H9 (cell line): ENCODE measurements at regions not wholly inside any gene's neighbourhood (a gene's known extent, or its start where the extent isn't known, plus 50 kb on each side); places are given as distances from the start of the nearest gene placed in this dataset.

Source experiments
- DNase-seq: peaks from one replicate; pipeline ENCODE4 v3.0.0-alpha.2; 2017
- H2AFZ ChIP-seq: one replicate; pipeline ENCODE4 v1.6.1; 2013; ENCODE audit warnings: mild to moderate bottlenecking, low read length, control low read depth, moderate library complexity
- H2AK5ac ChIP-seq: 2 replicates; pipeline ENCODE4 v1.6.1; 2013; ENCODE audit warnings: low read length, control low read depth, mixed read lengths; ENCODE audit not compliant: insufficient read length
- H2BK120ac ChIP-seq: one replicate; pipeline ENCODE4 v1.6.1; 2013; ENCODE audit warnings: low read depth, mild to moderate bottlenecking, low read length, control low read depth, inconsistent platforms; ENCODE audit not compliant: poor library complexity, severe bottlenecking
- H2BK12ac ChIP-seq: 2 replicates; pipeline ENCODE4 v1.6.1; 2013; ENCODE audit warnings: low read length, control low read depth, mixed read lengths, low read depth; ENCODE audit not compliant: insufficient read length
- H2BK15ac ChIP-seq: 2 replicates; pipeline ENCODE4 v1.6.1; 2013; ENCODE audit warnings: low read depth, low read length, control low read depth
- H2BK20ac ChIP-seq: one replicate; pipeline ENCODE4 v1.6.1; 2013; ENCODE audit warnings: low read depth, mild to moderate bottlenecking, low read length, control low read depth, inconsistent platforms; ENCODE audit not compliant: poor library complexity, severe bottlenecking
- H2BK5ac ChIP-seq: 2 replicates; pipeline ENCODE4 v1.6.1; 2013; ENCODE audit warnings: low read length, control low read depth, mixed read lengths; ENCODE audit not compliant: insufficient read length
- H3K14ac ChIP-seq: 2 replicates; pipeline ENCODE4 v1.6.1; 2013; ENCODE audit warnings: low read length, control low read depth; ENCODE audit not compliant: insufficient read depth
- H3K18ac ChIP-seq: 2 replicates; pipeline ENCODE4 v1.6.1; 2013; ENCODE audit warnings: low read depth, mild to moderate bottlenecking, mixed read lengths, low read length, control low read depth; ENCODE audit not compliant: insufficient read length
- H3K23ac ChIP-seq: 2 replicates; pipeline ENCODE4 v1.6.1; 2013; ENCODE audit warnings: low read length, control low read depth, mixed read lengths, low read depth; ENCODE audit not compliant: insufficient read length
- H3K23me2 ChIP-seq: 2 replicates; pipeline ENCODE4 v1.6.1; 2013; ENCODE audit warnings: low read depth, mild to moderate bottlenecking, mixed read lengths, low read length, control low read depth; ENCODE audit not compliant: insufficient read length, poor library complexity, severe bottlenecking
- H3K27ac ChIP-seq: 2 replicates; pipeline ENCODE4 v1.5.1; 2013; ENCODE audit warnings: low read length, control low read depth, mixed read lengths, low read depth; ENCODE audit not compliant: insufficient read length
- H3K27me3 ChIP-seq: 2 replicates; pipeline ENCODE4 v1.6.1; 2013; ENCODE audit warnings: low read length, control low read depth, inconsistent platforms; ENCODE audit not compliant: insufficient read depth
- H3K4ac ChIP-seq: 2 replicates; pipeline ENCODE4 v1.6.1; 2013; ENCODE audit warnings: low read depth, mild to moderate bottlenecking, control low read depth, inconsistent platforms, low read length, moderate library complexity
- H3K4me1 ChIP-seq: 2 replicates; pipeline ENCODE4 v1.6.1; 2013; ENCODE audit warnings: low read length, control low read depth, inconsistent platforms; ENCODE audit not compliant: insufficient read depth
- H3K4me2 ChIP-seq: 2 replicates; pipeline ENCODE4 v1.6.1; 2013; ENCODE audit warnings: low read length, control low read depth, mixed read lengths; ENCODE audit not compliant: insufficient read length, insufficient read depth
- H3K56ac ChIP-seq: 2 replicates; pipeline ENCODE4 v1.6.1; 2013; ENCODE audit warnings: low read depth, mild to moderate bottlenecking, mixed read lengths, low read length, control low read depth; ENCODE audit not compliant: insufficient read length
- H3K79me1 ChIP-seq: 2 replicates; pipeline ENCODE4 v1.6.1; 2013; ENCODE audit warnings: low read depth, mild to moderate bottlenecking, moderate library complexity, low read length, control low read depth, inconsistent platforms; ENCODE audit not compliant: insufficient read depth, poor library complexity, severe bottlenecking
- H3K79me2 ChIP-seq: 2 replicates; pipeline ENCODE4 v1.6.1; 2013; ENCODE audit warnings: low read length, control low read depth, inconsistent platforms; ENCODE audit not compliant: insufficient read depth
- H3K9ac ChIP-seq: 2 replicates; pipeline ENCODE4 v1.6.1; 2013; ENCODE audit warnings: low read length, control low read depth, mixed read lengths; ENCODE audit not compliant: insufficient read length; ENCODE audit errors: extremely low read depth
- H3K9me3 ChIP-seq: one replicate; pipeline ENCODE4 v1.6.1; 2013; ENCODE audit warnings: low read depth, low read length, inconsistent platforms; ENCODE audit not compliant: control insufficient read depth
- H3T11ph ChIP-seq: one replicate; pipeline ENCODE4 v1.6.1; 2013; ENCODE audit warnings: mild to moderate bottlenecking, low read length, control low read depth, inconsistent platforms
- H4K20me1 ChIP-seq: one replicate; pipeline ENCODE4 v1.6.1; 2013; ENCODE audit not compliant: control insufficient read depth, insufficient read length, insufficient read depth
- H4K5ac ChIP-seq: 2 replicates; pipeline ENCODE4 v1.6.1; 2013; ENCODE audit warnings: low read depth, mild to moderate bottlenecking, mixed read lengths, low read length, control low read depth; ENCODE audit not compliant: insufficient read length
- H4K8ac ChIP-seq: replicated peaks from 2 replicates; pipeline ENCODE4 v1.6.1; 2013; ENCODE audit warnings: low read length, control low read depth, mixed read lengths, low read depth; ENCODE audit not compliant: insufficient read length
- H4K91ac ChIP-seq: 2 replicates; pipeline ENCODE4 v1.6.1; 2013; ENCODE audit warnings: low read depth, mild to moderate bottlenecking, moderate library complexity, mixed read lengths, low read length, control low read depth; ENCODE audit not compliant: insufficient read length
- H3K27ac Mint-ChIP-seq, 3 experiments: 2 replicates in 2 of 3; 3 replicates in 1 of 3; pipeline ENCODE4 v1.8.0; 2020 to 2021; ENCODE audit warnings: mixed read lengths in 3 of 3, mild to moderate bottlenecking in 1 of 3, moderate library complexity in 1 of 3
- H3K27me3 Mint-ChIP-seq: 2 replicates; pipeline ENCODE4 v1.8.0; 2021; ENCODE audit warnings: low read depth, mild to moderate bottlenecking, moderate library complexity, mixed read lengths
- H3K36me3 Mint-ChIP-seq, 3 experiments: 2 replicates in 2 of 3; 3 replicates in 1 of 3; pipeline ENCODE4 v1.8.0; 2020 to 2021; ENCODE audit warnings: low read depth in 3 of 3, mixed read lengths in 3 of 3; ENCODE audit not compliant: insufficient read depth in 1 of 3
- H3K4me1 Mint-ChIP-seq, 2 experiments: 2 replicates each; pipeline ENCODE4 v1.8.0; 2020; ENCODE audit warnings: mixed read lengths in 2 of 2
- H3K4me3 Mint-ChIP-seq, 2 experiments: 2 replicates in 1 of 2; 3 replicates in 1 of 2; pipeline ENCODE4 v1.8.0; 2020 to 2021; ENCODE audit warnings: mild to moderate bottlenecking in 2 of 2, mixed read lengths in 2 of 2, moderate library complexity in 1 of 2
- H3K9me3 Mint-ChIP-seq, 2 experiments: 2 replicates in 1 of 2; 3 replicates in 1 of 2; pipeline ENCODE4 v1.8.0; 2020; ENCODE audit warnings: mild to moderate bottlenecking in 2 of 2, mixed read lengths in 2 of 2, moderate library complexity in 1 of 2
- CTCF ChIP-seq: fragments of 200-600 bp; sonication (generic); conservative IDR thresholded peaks from 3 replicates; pipeline ENCODE4 v1.8.0; 2021; ENCODE audit warnings: antibody characterized with exemption, mild to moderate bottlenecking
- WGBS: extraction: QIAGEN DNeasy Blood & Tissue Kit; methylation state at CpG from one replicate; pipeline ENCODE4 v1.1.7; 2013; ENCODE audit warnings: missing lambda C conversion rate, low lambda C conversion rate, mixed read lengths; ENCODE audit not compliant: insufficient read length; ENCODE audit errors: extremely low coverage; 5-methylcytosine and 5-hydroxymethylcytosine counted together

DNA sequence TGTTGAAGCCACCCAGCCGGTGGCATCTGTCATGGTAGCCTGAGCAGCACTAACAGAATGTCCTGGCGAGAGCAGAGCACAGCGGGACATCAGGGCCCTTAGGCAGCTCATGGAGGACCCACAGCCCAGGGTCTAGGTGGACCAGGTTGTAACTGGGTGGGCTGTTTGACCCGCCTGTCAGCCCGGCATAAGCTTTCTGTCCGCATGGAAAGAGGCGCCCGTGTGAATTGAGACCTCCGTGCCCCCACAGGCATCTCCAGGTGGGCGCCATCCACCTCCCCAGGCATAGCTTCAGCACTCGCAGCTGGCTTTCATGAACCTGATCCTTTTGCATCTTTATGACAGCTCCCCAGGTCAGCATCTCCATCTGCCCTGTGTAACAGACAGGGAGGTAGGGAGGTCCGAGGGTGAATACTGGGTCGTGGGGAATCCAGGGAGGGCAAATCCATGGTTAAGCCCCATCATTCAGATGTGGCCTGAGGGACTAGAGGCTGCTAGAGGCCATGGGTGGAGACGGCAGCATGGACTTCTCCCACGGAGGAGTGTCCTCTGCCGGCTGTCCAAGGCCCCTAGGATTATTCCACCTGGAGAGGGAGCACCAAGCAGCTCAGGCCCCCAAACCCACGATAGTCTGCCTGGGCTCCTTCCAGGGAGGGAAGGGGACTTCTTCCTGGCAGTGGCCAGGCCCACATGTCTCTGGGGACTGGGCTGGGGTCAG lies 371.6 kb upstream of the MKI67 start:
- H3T11ph ChIP-seq: no peak overlapping the region
- H3K27ac Mint-ChIP-seq: no peak overlapping the region
- no peak overlapping the region for H3K56ac ChIP-seq
- H4K8ac ChIP-seq: no peak overlapping the region
- no peaks in the 10 kb centered on the region for H4K20me1 ChIP-seq
- H3K4me1 ChIP-seq: no peaks in the 10 kb centered on the region
- no peak overlapping the region for H4K91ac ChIP-seq
- no peaks in the 10 kb centered on the region for H3K79me2 ChIP-seq
- no peaks in the 10 kb centered on the region for H3K9me3 ChIP-seq
- WGBS: no CpG with 5 or more reads among the region's 17 CpGs
- H3K27me3 Mint-ChIP-seq: peaks cover 3% of the 10 kb centered on the region
- no peak overlapping the region for H3K4me2 ChIP-seq
- no peak overlapping the region for H3K4ac ChIP-seq
- H3K9me3 Mint-ChIP-seq: peaks cover 0 to 2% of the 10 kb centered on the region in 2 experiments; a peak in 2 of 5 replicates
- no peak overlapping the region for H3K9ac ChIP-seq
- no peaks in the 10 kb centered on the region for H3K27me3 ChIP-seq
- H2AFZ ChIP-seq: no peak overlapping the region
- H2BK120ac ChIP-seq: no peak overlapping the region
- no peak overlapping the region for H3K27ac ChIP-seq
- no peak overlapping the region for H2BK12ac ChIP-seq
- no peak overlapping the region for H3K23ac ChIP-seq
- no peak overlapping the region for H2BK15ac ChIP-seq
- DNase-seq: no peak
- H4K5ac ChIP-seq: no peak overlapping the region
- no peaks in the 10 kb centered on the region; a peak in 1 of 7 replicates for H3K36me3 Mint-ChIP-seq
- H2BK20ac ChIP-seq: no peak overlapping the region
- H2AK5ac ChIP-seq: no peak overlapping the region
- peaks cover 5 to 8% of the 10 kb centered on the region in 2 experiments; a peak in 3 of 4 replicates for H3K4me1 Mint-ChIP-seq
- no peak overlapping the region for H3K18ac ChIP-seq
- H3K23me2 ChIP-seq: no peaks in the 10 kb centered on the region
- no peaks in the 10 kb centered on the region for H3K79me1 ChIP-seq
- H3K4me3 Mint-ChIP-seq: no peak overlapping the region
- no peak overlapping the region for H2BK5ac ChIP-seq
- TF ChIP-seq CTCF: no peak
- H3K14ac ChIP-seq: no peak overlapping the region; the same call in 1 of the 2 replicates
